HepG2 (cell line): ENCODE measurements at regions not wholly inside any gene's neighbourhood (a gene's known extent, or its start where the extent isn't known, plus 50 kb on each side); places are given as distances from the start of the nearest gene placed in this dataset.

Experiments used
- ATAC-seq: fragments of 200-7000 bp; cut with Tn5 transposase; 3 replicates; pipeline ENCODE4 v1.9.1; 2020; ENCODE audit warnings: mild to moderate bottlenecking, moderate library complexity
- BruUV-seq: library from RNA; stranded (reverse); fragments of 400-500 nt; replicated peaks from 2 replicates; lab custom pipeline; 2021; lab: Mats Ljungman, UMichigan
- CTCF ChIA-PET: fragments of 300-600 bp; formaldehyde crosslinking; extraction: SDS; loops from one replicate; lab custom pipeline; 2021; ENCODE audit warnings: low total read pairs, inconsistent platforms, low intra/inter-chr PET ratio; lab: Yijun Ruan, JAX
- POLR2A ChIA-PET: fragments of 350-600 bp; sonication (Branson Sonifier 250); formaldehyde crosslinking; loops from one replicate; lab custom pipeline; 2020; ENCODE audit warnings: antibody characterized with exemption, inconsistent platforms; lab: Yijun Ruan, JAX
- DNase-seq: peaks from one replicate; pipeline ENCODE4 v3.0.0-alpha.2; 2015; ENCODE audit warnings: low spot score
- FAIRE-seq: peaks from 3 replicates; lab custom pipeline; 2011; peaks lifted over from hg19 to GRCh38; lab: Jason Lieb, UNC
- H2AFZ ChIP-seq: one replicate; pipeline ENCODE4 v1.6.1; 2011; ENCODE audit warnings: low read length, inconsistent platforms
- H3K27ac ChIP-seq: fragments of 300-600 bp; 3 replicates; pipeline ENCODE4 v1.8.0; 2011; ENCODE audit warnings: mixed run types, mild to moderate bottlenecking, mixed read lengths, low read length, inconsistent platforms; ENCODE audit not compliant: insufficient read depth; ENCODE audit errors: extremely low read length
- H3K27me3 ChIP-seq, 2 experiments: fragments of 200-600 bp in 1 of 2; 2 replicates in 1 of 2; 3 replicates in 1 of 2; pipeline versions ENCODE4 v1.6.0 to v1.8.0; 2011; ENCODE audit warnings: low read length in 2 of 2, mild to moderate bottlenecking in 2 of 2, moderate library complexity in 2 of 2, inconsistent platforms in 1 of 2; ENCODE audit not compliant: insufficient read depth in 2 of 2, control insufficient read depth in 1 of 2
- H3K36me3 ChIP-seq, 2 experiments: fragments of 200-600 bp in 1 of 2; replicated peaks in 1 of 2; 2 replicates in 1 of 2; 3 replicates in 1 of 2; pipeline versions ENCODE4 v1.5.1 to v1.8.0; 2011; ENCODE audit warnings: low read length in 2 of 2, inconsistent platforms in 1 of 2; ENCODE audit not compliant: insufficient read depth in 2 of 2, control insufficient read depth in 1 of 2
- H3K4me1 ChIP-seq: 2 replicates; pipeline ENCODE4 v1.5.1; 2012; ENCODE audit warnings: low read length, inconsistent platforms; ENCODE audit not compliant: insufficient read depth
- H3K4me2 ChIP-seq: 2 replicates; pipeline ENCODE4 v1.6.0; 2011; ENCODE audit warnings: low read depth, low read length, inconsistent platforms
- H3K4me3 ChIP-seq, 3 experiments: fragments of 200-600 bp in 1 of 3; sonication (generic), shearing (Covaris generic) in 1 of 3; replicated peaks in 1 of 3; 2 replicates each; pipeline ENCODE4 v1.5.1; 2011 to 2016; ENCODE audit warnings: low read length in 3 of 3, inconsistent platforms in 2 of 3, low read depth in 2 of 3, mild to moderate bottlenecking in 2 of 3, control low read depth in 1 of 3, mixed read lengths in 1 of 3; ENCODE audit not compliant: insufficient read depth in 1 of 3
- H3K79me2 ChIP-seq: one replicate; pipeline ENCODE4 v1.6.1; 2011; ENCODE audit warnings: low read length, inconsistent platforms; ENCODE audit not compliant: insufficient read depth
- H3K9ac ChIP-seq: 2 replicates; pipeline ENCODE4 v1.6.0; 2011; ENCODE audit warnings: mild to moderate bottlenecking, low read depth, low read length, inconsistent platforms; ENCODE audit not compliant: insufficient read depth
- H3K9me3 ChIP-seq: 2 replicates; pipeline ENCODE4 v1.5.1; 2012; ENCODE audit warnings: mild to moderate bottlenecking, low read length
- H4K20me1 ChIP-seq: 2 replicates; pipeline ENCODE4 v1.6.0; 2011; ENCODE audit warnings: inconsistent platforms, mild to moderate bottlenecking, low read length, moderate library complexity; ENCODE audit not compliant: insufficient read depth
- DNMT3B ChIP-seq: conservative IDR thresholded peaks from 2 replicates; pipeline ENCODE4 v1.6.1; 2016; ENCODE audit warnings: missing biosample characterization, control low read depth
- GABPA ChIP-seq, 2 experiments: IDR thresholded peaks; 2 replicates each; pipeline ENCODE4 v1.6.1; 2011 to 2016; ENCODE audit warnings: low read depth in 2 of 2, low read length in 1 of 2, missing biosample characterization in 1 of 2, missing genetic modification characterization in 1 of 2
- HNRNPLL ChIP-seq: fragments of 200-400 bp; formaldehyde crosslinking; IDR thresholded peaks from 2 replicates; pipeline ENCODE4 v1.6.1; 2017; ENCODE audit warnings: mild to moderate bottlenecking, low read depth, low read length; ENCODE audit not compliant: poor library complexity, severe bottlenecking
- MAFK ChIP-seq, 2 experiments: IDR thresholded peaks in 1 of 2; conservative IDR thresholded peaks in 1 of 2; 2 replicates each; pipeline ENCODE4 v1.6.1; 2011; ENCODE audit warnings: improper control_type of control experiment in 2 of 2, low read length in 2 of 2
- NFE2L1 ChIP-seq: sonication (generic); formaldehyde crosslinking; IDR thresholded peaks from 2 replicates; pipeline ENCODE4 v1.4.0; 2020; ENCODE audit warnings: missing genetic modification reagents, mild to moderate bottlenecking, borderline replicate concordance
- NR2F1 ChIP-seq, 2 experiments: fragments of 450-650 bp in 1 of 2; formaldehyde crosslinking in 1 of 2; IDR thresholded peaks; 2 replicates each; pipeline versions ENCODE4 v1.5.0 to v1.6.1; 2016 to 2020; ENCODE audit warnings: mild to moderate bottlenecking in 1 of 2, missing compliant biosample characterization in 1 of 2, missing genetic modification reagents in 1 of 2, moderate library complexity in 1 of 2
- ZKSCAN1 ChIP-seq: fragments of 150-350 bp; IDR thresholded peaks from 2 replicates; pipeline ENCODE4 v1.6.1; 2014; ENCODE audit warnings: low read length
- ZNF772 ChIP-seq: sonication (generic); formaldehyde crosslinking; IDR thresholded peaks from 2 replicates; pipeline ENCODE4 v1.5.0; 2020; ENCODE audit warnings: mild to moderate bottlenecking, missing genetic modification reagents
- ZNF782 ChIP-seq: sonication (generic); formaldehyde crosslinking; IDR thresholded peaks from 2 replicates; pipeline ENCODE4 v1.4.0; 2020; ENCODE audit warnings: missing genetic modification reagents, mild to moderate bottlenecking, borderline replicate concordance
- WGBS: methylation state at CpG from one replicate; pipeline ENCODE4 v1.1.6; 2017; ENCODE audit warnings: low lambda C conversion rate; 5-methylcytosine and 5-hydroxymethylcytosine counted together
- in situ Hi-C: cut with HindIII; loops from 2 replicates; pipeline ENCODE4 v1.10.0; 2017; ENCODE audit warnings: low pct_unique_long_range_greater_than_20kb; ENCODE audit not compliant: extremely low pct_ligation_motif_present
- intact Hi-C: fragments of 100-400 bp; cut with micrococcal nuclease; formaldehyde crosslinking; loops from one replicate; pipeline ENCODE4 v1.10.0; 2022; ENCODE audit not compliant: unreplicated experiment

GRCh38 chr12:67377021-67377420, 107.9 kb downstream of the CAND1 start (continued):
- no peak for TF ChIP-seq ZNF772 (CRISPR knock-in tag)
- TF ChIP-seq HNRNPLL, result no peak
- no peak for TF ChIP-seq ZNF782 (CRISPR knock-in tag)
- TF ChIP-seq, all 625 proteins: peak for 0

GRCh38 chr12:67377541-67377940, 108.4 kb downstream of the CAND1 start:
- ChIA-PET POLR2A (no interaction called here), CTCF (no interaction called here)
- Histone ChIP-seq H3K9me3 (no peaks in the 10 kb centered on the region), H3K27ac (no peak overlapping the region), H3K79me2 (no peaks in the 10 kb centered on the region), H3K4me3 (no peak overlapping the region), H4K20me1 (no peaks in the 10 kb centered on the region), H3K27me3 (no peaks in the 10 kb centered on the region), H3K36me3 (no peaks in the 10 kb centered on the region), H3K4me1 (no peaks in the 10 kb centered on the region), H3K4me2 (no peak overlapping the region), H3K9ac (no peak overlapping the region), H2AFZ (no peak overlapping the region)
- ATAC-seq (no peak), DNase-seq (no peak), FAIRE-seq (no peak)
- 39% methylated on average over 4 of the region's 4 CpGs for WGBS
- intact Hi-C loops (no loop called here), in situ Hi-C loops (no loop called here)
- BruUV-seq, result no TSS peak
- TF ChIP-seq DNMT3B (no peak), MAFK (conservative IDR thresholded peaks at IDR 0.05 in 1 of 2, IDR thresholded peaks at IDR 0.05 in 1 of 2; ENCODE audit: low read length in 2 of 2) (peak in 1 of 2 experiments; percentile 15; a peak in 1 of 4 replicates)

GRCh38 chr12:67382241-67382871, 113.2 kb downstream of the CAND1 start:
- H3K36me3 ChIP-seq, result no peaks in the 10 kb centered on the region
- intact Hi-C loops, result no loop called here
- FAIRE-seq, result no peak
- ATAC-seq, result no peak
- H2AFZ ChIP-seq, result no peak overlapping the region
- no peak overlapping the region for H3K27ac ChIP-seq
- H3K27me3 ChIP-seq, result no peaks in the 10 kb centered on the region
- no peak for TF ChIP-seq NR2F1 (CRISPR knock-in tag; IDR thresholded peaks at IDR 0.05)
- TF ChIP-seq ZKSCAN1, result no peak
- TF ChIP-seq NFE2L1 (CRISPR knock-in tag), result no peak
- no peak for TF ChIP-seq GABPA (IDR thresholded peaks at IDR 0.05; ENCODE audit: low read depth, low read length)
- TF ChIP-seq GABPA (CRISPR knock-in tag; IDR thresholded peaks at IDR 0.05; ENCODE audit: low read depth), result no peak
- 16% methylated on average over 4 of the region's 4 CpGs for whole genome bisulfite sequencing
- no peaks in the 10 kb centered on the region for H3K4me1 ChIP-seq
- DNase-seq, result no peak
- no peak overlapping the region for H3K4me3 ChIP-seq
- no peaks in the 10 kb centered on the region for H4K20me1 ChIP-seq
- H3K4me2 ChIP-seq, result no peak overlapping the region
- CTCF ChIA-PET, result no interaction called here
- POLR2A ChIA-PET, result no interaction called here
- H3K9ac ChIP-seq, result no peak overlapping the region
- BruUV-seq, result no TSS peak
- H3K9me3 ChIP-seq, result no peaks in the 10 kb centered on the region
- in situ Hi-C loops, result no loop called here
- no peaks in the 10 kb centered on the region for H3K79me2 ChIP-seq
